Stimulated activated memory B cell treated with anti-CD40 and anti-IgM and Interleukin-4, amounts not matched to agents 10 μg/mL and 1 μg/mL and 100 μg/mL, for 72 hours (primary cell): ENCODE measurements at regions not wholly inside any gene's neighbourhood (a gene's known extent, or its start where the extent isn't known, plus 50 kb on each side); places are given as distances from the start of the nearest gene placed in this dataset.
A peak's percentile ranks its signal among the peaks of the same experiment; 100 is the strongest.
"Not testable (repeated sequence)": the region's sequence is repeated elsewhere in the genome, so short reads cannot be mapped to it uniquely, and the experiment has no call there.

Experiments used
- ATAC-seq: fragments of 150-1000 bp; cut with Tn5 transposase; 2 replicates; pipeline ENCODE4 v1.10.0; 2021
- H3K27ac Mint-ChIP-seq: one replicate; pipeline ENCODE4 v1.8.0; 2022; ENCODE audit warnings: mild to moderate bottlenecking, mixed read lengths
- H3K27me3 Mint-ChIP-seq: one replicate; pipeline ENCODE4 v1.8.0; 2022; ENCODE audit warnings: mixed read lengths
- H3K36me3 Mint-ChIP-seq: one replicate; pipeline ENCODE4 v1.8.0; 2022; ENCODE audit warnings: mixed read lengths
- H3K4me1 Mint-ChIP-seq: one replicate; pipeline ENCODE4 v1.8.0; 2022; ENCODE audit warnings: mixed read lengths
- H3K4me3 Mint-ChIP-seq: one replicate; pipeline ENCODE4 v1.8.0; 2022; ENCODE audit warnings: mild to moderate bottlenecking, moderate library complexity, mixed read lengths
- H3K9me3 Mint-ChIP-seq: one replicate; pipeline ENCODE4 v1.8.0; 2022; ENCODE audit warnings: mixed read lengths

- H3K4me3 Mint-ChIP-seq, result no peak overlapping the region
- H3K4me1 Mint-ChIP-seq, result no peaks in the 10 kb centered on the region
- no peaks in the 10 kb centered on the region for H3K36me3 Mint-ChIP-seq
- no peak for ATAC-seq
- H3K27ac Mint-ChIP-seq, result no peak overlapping the region
- H3K27me3 Mint-ChIP-seq, result no peaks in the 10 kb centered on the region
- peaks cover 5% of the 10 kb centered on the region for H3K9me3 Mint-ChIP-seq
Observed at GRCh38 chr12:74595696-74596095, 58.1 kb downstream of the ATXN7L3B start.

- Mint-ChIP-seq H3K36me3 (no peaks in the 10 kb centered on the region), H3K4me1 (no peaks in the 10 kb centered on the region), H3K27me3 (no peaks in the 10 kb centered on the region), H3K4me3 (no peak overlapping the region), H3K9me3 (peaks cover 5% of the 10 kb centered on the region), H3K27ac (no peak overlapping the region)
- no peak for ATAC-seq
Observed at GRCh38 chr12:74598819-74599218, 61.2 kb downstream of the ATXN7L3B start.

- no peaks in the 10 kb centered on the region for H3K4me1 Mint-ChIP-seq
- peaks cover 5% of the 10 kb centered on the region for H3K9me3 Mint-ChIP-seq
- H3K27me3 Mint-ChIP-seq, result no peaks in the 10 kb centered on the region
- H3K4me3 Mint-ChIP-seq, result no peak overlapping the region
- H3K36me3 Mint-ChIP-seq, result no peaks in the 10 kb centered on the region
- no peak for ATAC-seq
- no peak overlapping the region for H3K27ac Mint-ChIP-seq
Observed at GRCh38 chr12:74599932-74600331, 62.3 kb downstream of the ATXN7L3B start.

- not testable (repeated sequence) for ATAC-seq, H3K27me3 Mint-ChIP-seq, H3K9me3 Mint-ChIP-seq, H3K4me3 Mint-ChIP-seq, H3K27ac Mint-ChIP-seq, H3K36me3 Mint-ChIP-seq, H3K4me1 Mint-ChIP-seq
Observed at GRCh38 chr12:74600817-74601216, 63.2 kb downstream of the ATXN7L3B start.

GRCh38 chr12:74602881-74603672 is 65.4 kb downstream of the ATXN7L3B start:
- Mint-ChIP-seq H3K36me3 (no peaks in the 10 kb centered on the region), H3K4me1 (no peaks in the 10 kb centered on the region), H3K9me3 (peaks cover 5% of the 10 kb centered on the region), H3K27me3 (no peaks in the 10 kb centered on the region), H3K27ac (no peak overlapping the region), H3K4me3 (no peak overlapping the region)
- no peak for ATAC-seq

GRCh38 chr12:74608231-74608775 is 70.7 kb downstream of the ATXN7L3B start:
- no peaks in the 10 kb centered on the region for H3K9me3 Mint-ChIP-seq
- ATAC-seq, result no peak
- no peaks in the 10 kb centered on the region for H3K36me3 Mint-ChIP-seq
- no peaks in the 10 kb centered on the region for H3K27me3 Mint-ChIP-seq
- H3K4me1 Mint-ChIP-seq, result no peaks in the 10 kb centered on the region
- H3K27ac Mint-ChIP-seq, result no peak overlapping the region
- no peak overlapping the region for H3K4me3 Mint-ChIP-seq

- no peaks in the 10 kb centered on the region for H3K9me3 Mint-ChIP-seq
- no peak overlapping the region for H3K27ac Mint-ChIP-seq
- H3K4me1 Mint-ChIP-seq, result no peaks in the 10 kb centered on the region
- no peak overlapping the region for H3K4me3 Mint-ChIP-seq
- no peak for ATAC-seq
- H3K27me3 Mint-ChIP-seq, result no peaks in the 10 kb centered on the region
- H3K36me3 Mint-ChIP-seq, result no peaks in the 10 kb centered on the region
Observed at GRCh38 chr12:74610711-74611110, 73.1 kb downstream of the ATXN7L3B start.

- no peak for ATAC-seq
- no peaks in the 10 kb centered on the region for H3K9me3 Mint-ChIP-seq
- H3K4me3 Mint-ChIP-seq, result no peak overlapping the region
- no peaks in the 10 kb centered on the region for H3K36me3 Mint-ChIP-seq
- H3K27me3 Mint-ChIP-seq, result no peaks in the 10 kb centered on the region
- no peak overlapping the region for H3K27ac Mint-ChIP-seq
- H3K4me1 Mint-ChIP-seq, result no peaks in the 10 kb centered on the region
Observed at GRCh38 chr12:74614426-74614825, 76.8 kb downstream of the ATXN7L3B start.

GRCh38 chr12:74619084-74619483 is 81.4 kb downstream of the ATXN7L3B start:
- Mint-ChIP-seq H3K9me3 (no peaks in the 10 kb centered on the region), H3K36me3 (no peaks in the 10 kb centered on the region), H3K4me1 (no peaks in the 10 kb centered on the region), H3K27ac (no peak overlapping the region), H3K4me3 (no peak overlapping the region), H3K27me3 (peaks cover 8% of the 10 kb centered on the region)
- no peak for ATAC-seq

- H3K9me3 Mint-ChIP-seq, result no peaks in the 10 kb centered on the region
- no peaks in the 10 kb centered on the region for H3K36me3 Mint-ChIP-seq
- no peaks in the 10 kb centered on the region for H3K4me1 Mint-ChIP-seq
- H3K27ac Mint-ChIP-seq, result no peak overlapping the region
- no peak for ATAC-seq
- H3K27me3 Mint-ChIP-seq, result peaks cover 8% of the 10 kb centered on the region
- no peak overlapping the region for H3K4me3 Mint-ChIP-seq
Observed at GRCh38 chr12:74619884-74620283, 82.2 kb downstream of the ATXN7L3B start.

GRCh38 chr12:74620921-74621320 is 83.3 kb downstream of the ATXN7L3B start:
- peaks cover 8% of the 10 kb centered on the region for H3K27me3 Mint-ChIP-seq
- no peaks in the 10 kb centered on the region for H3K36me3 Mint-ChIP-seq
- H3K9me3 Mint-ChIP-seq, result no peaks in the 10 kb centered on the region
- no peak overlapping the region for H3K4me3 Mint-ChIP-seq
- H3K27ac Mint-ChIP-seq, result no peak overlapping the region
- ATAC-seq, result no peak
- no peaks in the 10 kb centered on the region for H3K4me1 Mint-ChIP-seq

- H3K27ac Mint-ChIP-seq, result no peak overlapping the region
- H3K9me3 Mint-ChIP-seq, result peaks cover 5% of the 10 kb centered on the region
- no peak overlapping the region for H3K4me3 Mint-ChIP-seq
- no peaks in the 10 kb centered on the region for H3K36me3 Mint-ChIP-seq
- no peak for ATAC-seq
- no peaks in the 10 kb centered on the region for H3K4me1 Mint-ChIP-seq
- H3K27me3 Mint-ChIP-seq, result peaks cover 8% of the 10 kb centered on the region
Observed at GRCh38 chr12:74624201-74624600, 86.6 kb downstream of the ATXN7L3B start.

- ATAC-seq, result peak; percentile 34
- H3K36me3 Mint-ChIP-seq, result no peaks in the 10 kb centered on the region
- H3K9me3 Mint-ChIP-seq, result peaks cover 11% of the 10 kb centered on the region
- peaks cover 8% of the 10 kb centered on the region for H3K27me3 Mint-ChIP-seq
- no peak overlapping the region for H3K4me3 Mint-ChIP-seq
- no peak overlapping the region for H3K27ac Mint-ChIP-seq
- H3K4me1 Mint-ChIP-seq, result no peaks in the 10 kb centered on the region
Observed at GRCh38 chr12:74626397-74626796, 88.8 kb downstream of the ATXN7L3B start.

- no peaks in the 10 kb centered on the region for H3K36me3 Mint-ChIP-seq
- no peaks in the 10 kb centered on the region for H3K27me3 Mint-ChIP-seq
- H3K9me3 Mint-ChIP-seq, result no peaks in the 10 kb centered on the region
- no peak overlapping the region for H3K27ac Mint-ChIP-seq
- H3K4me1 Mint-ChIP-seq, result no peaks in the 10 kb centered on the region
- no peak overlapping the region for H3K4me3 Mint-ChIP-seq
- no peak for ATAC-seq
Observed at GRCh38 chr12:74641262-74641661, 103.6 kb downstream of the ATXN7L3B start.

- H3K9me3 Mint-ChIP-seq, result no peaks in the 10 kb centered on the region
- no peaks in the 10 kb centered on the region for H3K36me3 Mint-ChIP-seq
- ATAC-seq, result peak; percentile 47
- H3K4me3 Mint-ChIP-seq, result no peak overlapping the region
- H3K4me1 Mint-ChIP-seq, result no peaks in the 10 kb centered on the region
- no peak overlapping the region for H3K27ac Mint-ChIP-seq
- no peaks in the 10 kb centered on the region for H3K27me3 Mint-ChIP-seq
Observed at GRCh38 chr12:74641694-74642093, 104.1 kb downstream of the ATXN7L3B start.

GRCh38 chr12:74644681-74645080 is 107.0 kb downstream of the ATXN7L3B start:
- H3K4me1 Mint-ChIP-seq, result no peaks in the 10 kb centered on the region

More at GRCh38 chr12:74644681-74645080, 107.0 kb downstream of the ATXN7L3B start:
- no peak for ATAC-seq
- Mint-ChIP-seq H3K36me3 (no peaks in the 10 kb centered on the region), H3K4me3 (no peak overlapping the region), H3K27ac (no peak overlapping the region), H3K27me3 (no peaks in the 10 kb centered on the region), H3K9me3 (no peaks in the 10 kb centered on the region)
